GM23248 (cell line): ENCODE measurements at regions not wholly inside any gene's neighbourhood (a gene's known extent, or its start where the extent isn't known, plus 50 kb on each side); places are given as distances from the start of the nearest gene placed in this dataset.

Source experiments
- EZH2 ChIP-seq: fragments of 200-600 bp; sonication (generic); IDR thresholded peaks from 2 replicates; pipeline ENCODE4 v1.6.1; 2018; ENCODE audit warnings: antibody characterized with exemption, mild to moderate bottlenecking; ENCODE audit not compliant: insufficient read depth, poor library complexity, severe bottlenecking
- EZH2phosphoT487 ChIP-seq: fragments of 200-600 bp; sonication (generic); IDR thresholded peaks from 2 replicates; pipeline ENCODE4 v1.6.1; 2018; ENCODE audit warnings: antibody characterized with exemption, moderate library complexity, mild to moderate bottlenecking, low read depth; ENCODE audit not compliant: insufficient read depth

GRCh38 chr13:39895254-39895653 lies 239.8 kb downstream of the COG6 start:
- TF ChIP-seq EZH2 = no peak
- TF ChIP-seq EZH2phosphoT487 = no peak
